MCF 10A (cell line): ENCODE measurements at regions not wholly inside any gene's neighbourhood (a gene's known extent, or its start where the extent isn't known, plus 50 kb on each side); places are given as distances from the start of the nearest gene placed in this dataset.

Source experiments
- BruUV-seq: library from RNA; stranded (reverse); fragments of 400-500 nt; replicated peaks from 2 replicates; lab custom pipeline; 2021; lab: Mats Ljungman, UMichigan
- CTCF ChIA-PET: fragments of 300-600 bp; sonication (Branson Sonifier 250); formaldehyde crosslinking; extraction: SDS; loops from one replicate; lab custom pipeline; 2021; ENCODE audit warnings: antibody characterized with exemption, inconsistent platforms; lab: Yijun Ruan, JAX
- POLR2A ChIA-PET: fragments of 300-600, 350-650 bp; sonication (Branson Sonifier 250); formaldehyde crosslinking; extraction: SDS; loops from one replicate; lab custom pipeline; 2020; ENCODE audit warnings: antibody characterized with exemption, inconsistent platforms; lab: Yijun Ruan, JAX
- DNase-seq: peaks from one replicate; pipeline ENCODE4 v3.0.0-alpha.2; 2018; ENCODE audit not compliant: unreplicated experiment
- H3K27ac Mint-ChIP-seq: one replicate; pipeline ENCODE4 v1.8.0; 2022; ENCODE audit warnings: mild to moderate bottlenecking, low read depth, mixed read lengths; ENCODE audit not compliant: unreplicated experiment
- H3K27me3 Mint-ChIP-seq: one replicate; pipeline ENCODE4 v1.8.0; 2022; ENCODE audit warnings: mixed read lengths; ENCODE audit not compliant: insufficient read depth, unreplicated experiment
- H3K36me3 Mint-ChIP-seq: one replicate; pipeline ENCODE4 v1.8.0; 2022; ENCODE audit warnings: mild to moderate bottlenecking, moderate library complexity, mixed read lengths; ENCODE audit not compliant: insufficient read depth, unreplicated experiment
- H3K4me1 Mint-ChIP-seq: one replicate; pipeline ENCODE4 v1.8.0; 2022; ENCODE audit warnings: mixed read lengths; ENCODE audit not compliant: insufficient read depth, unreplicated experiment
- H3K4me3 Mint-ChIP-seq: one replicate; pipeline ENCODE4 v1.8.0; 2022; ENCODE audit warnings: mild to moderate bottlenecking, moderate library complexity, mixed read lengths; ENCODE audit not compliant: unreplicated experiment
- H3K9me3 Mint-ChIP-seq: one replicate; pipeline ENCODE4 v1.8.0; 2022; ENCODE audit warnings: mixed read lengths; ENCODE audit not compliant: unreplicated experiment
- intact Hi-C: fragments of 100-400 bp; cut with micrococcal nuclease; formaldehyde crosslinking; loops from 2 replicates; pipeline ENCODE4 v1.14.1; 2022
- TF ChIP-seq, protein P1 (sequence below): fragments of 200-600 bp; IDR thresholded peaks from one replicate; pipeline ENCODE4 v1.8.0; 2022; ENCODE audit warnings: antibody characterized with exemption, mild to moderate bottlenecking; ENCODE audit not compliant: unreplicated experiment

DNA sequence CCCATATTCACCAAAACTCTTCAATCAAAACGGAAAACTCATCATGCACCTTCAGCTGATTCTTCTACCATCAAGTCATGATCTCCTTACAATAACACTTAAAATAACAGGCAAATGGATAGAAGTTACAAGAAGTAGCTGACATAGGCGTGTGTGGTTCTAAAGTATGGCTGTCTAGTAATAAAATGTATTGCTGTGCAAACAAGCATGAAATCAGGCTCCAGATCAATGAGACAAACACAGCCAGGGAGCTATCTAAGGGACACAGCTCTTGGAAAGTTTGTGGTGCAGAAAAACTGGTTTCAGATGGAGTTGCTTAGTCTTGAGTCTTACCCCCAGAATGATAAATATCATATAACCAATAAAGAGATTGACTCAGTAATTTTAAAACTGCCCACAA, 434.8 kb upstream of the NOX3 start:
- Mint-ChIP-seq H3K27me3 (no peaks in the 10 kb centered on the region), H3K27ac (no peak overlapping the region), H3K36me3 (no peaks in the 10 kb centered on the region), H3K4me3 (no peak overlapping the region), H3K4me1 (no peaks in the 10 kb centered on the region), H3K9me3 (no peaks in the 10 kb centered on the region)
- intact Hi-C loops, result no loop called here
- no peak for DNase-seq
- TF ChIP-seq, protein P1, sequence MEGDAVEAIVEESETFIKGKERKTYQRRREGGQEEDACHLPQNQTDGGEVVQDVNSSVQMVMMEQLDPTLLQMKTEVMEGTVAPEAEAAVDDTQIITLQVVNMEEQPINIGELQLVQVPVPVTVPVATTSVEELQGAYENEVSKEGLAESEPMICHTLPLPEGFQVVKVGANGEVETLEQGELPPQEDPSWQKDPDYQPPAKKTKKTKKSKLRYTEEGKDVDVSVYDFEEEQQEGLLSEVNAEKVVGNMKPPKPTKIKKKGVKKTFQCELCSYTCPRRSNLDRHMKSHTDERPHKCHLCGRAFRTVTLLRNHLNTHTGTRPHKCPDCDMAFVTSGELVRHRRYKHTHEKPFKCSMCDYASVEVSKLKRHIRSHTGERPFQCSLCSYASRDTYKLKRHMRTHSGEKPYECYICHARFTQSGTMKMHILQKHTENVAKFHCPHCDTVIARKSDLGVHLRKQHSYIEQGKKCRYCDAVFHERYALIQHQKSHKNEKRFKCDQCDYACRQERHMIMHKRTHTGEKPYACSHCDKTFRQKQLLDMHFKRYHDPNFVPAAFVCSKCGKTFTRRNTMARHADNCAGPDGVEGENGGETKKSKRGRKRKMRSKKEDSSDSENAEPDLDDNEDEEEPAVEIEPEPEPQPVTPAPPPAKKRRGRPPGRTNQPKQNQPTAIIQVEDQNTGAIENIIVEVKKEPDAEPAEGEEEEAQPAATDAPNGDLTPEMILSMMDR, result no peak
- CTCF ChIA-PET, result no interaction called here
- no TSS peak for BruUV-seq
- POLR2A ChIA-PET, result interaction anchor here (0.6 kb wide), 1 partner anchor 60 kb away, joined by 3 read pairs; no protein-coding TSS in a partner anchor

GRCh38 chr6:155889410-155889809, 433.8 kb upstream of the NOX3 start:
- Mint-ChIP-seq H3K9me3 (no peaks in the 10 kb centered on the region), H3K27ac (no peak overlapping the region), H3K4me3 (no peak overlapping the region), H3K27me3 (no peaks in the 10 kb centered on the region), H3K4me1 (no peaks in the 10 kb centered on the region), H3K36me3 (no peaks in the 10 kb centered on the region)
- TF ChIP-seq, protein P1, result no peak
- BruUV-seq, result no TSS peak
- ChIA-PET CTCF (interaction anchor here (0.6 kb wide), 1 partner anchor 276 kb away, joined by 3 read pairs; no protein-coding TSS in a partner anchor), POLR2A (no interaction called here)
- DNase-seq, result no peak
- intact Hi-C loops, result no loop called here

DNA sequence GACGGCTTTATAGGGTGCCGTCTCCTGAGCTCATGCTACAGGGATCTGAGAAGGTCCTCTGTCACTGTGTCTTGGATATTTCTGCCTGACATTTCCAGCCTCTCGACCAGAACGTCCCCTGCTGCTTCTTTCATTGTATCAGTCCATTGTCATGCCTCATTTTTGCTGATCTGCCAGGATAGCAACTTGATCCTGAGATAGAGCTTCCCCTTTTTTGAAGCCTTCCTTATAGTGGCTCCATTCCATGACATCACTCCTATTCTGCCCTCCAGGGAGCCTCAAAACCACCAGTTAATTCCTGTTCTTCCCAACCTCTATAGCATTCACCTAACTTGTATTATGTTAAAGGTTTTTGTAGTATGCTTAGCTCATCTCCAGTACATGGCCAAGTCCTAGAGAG, 431.8 kb upstream of the NOX3 start:
- TF ChIP-seq, protein P1, result no peak
- H3K9me3 Mint-ChIP-seq, result no peaks in the 10 kb centered on the region
- H3K27me3 Mint-ChIP-seq, result no peaks in the 10 kb centered on the region
- no peaks in the 10 kb centered on the region for H3K4me1 Mint-ChIP-seq
- no peak overlapping the region for H3K27ac Mint-ChIP-seq
- no TSS peak for BruUV-seq
- no peak for DNase-seq
- H3K4me3 Mint-ChIP-seq, result no peak overlapping the region
- ChIA-PET POLR2A (interaction anchor here (1.1 kb wide), 1 partner anchor 36 kb away, joined by 3 read pairs; no protein-coding TSS in a partner anchor), CTCF (no interaction called here)
- intact Hi-C loops, result no loop called here
- H3K36me3 Mint-ChIP-seq, result no peaks in the 10 kb centered on the region

DNA sequence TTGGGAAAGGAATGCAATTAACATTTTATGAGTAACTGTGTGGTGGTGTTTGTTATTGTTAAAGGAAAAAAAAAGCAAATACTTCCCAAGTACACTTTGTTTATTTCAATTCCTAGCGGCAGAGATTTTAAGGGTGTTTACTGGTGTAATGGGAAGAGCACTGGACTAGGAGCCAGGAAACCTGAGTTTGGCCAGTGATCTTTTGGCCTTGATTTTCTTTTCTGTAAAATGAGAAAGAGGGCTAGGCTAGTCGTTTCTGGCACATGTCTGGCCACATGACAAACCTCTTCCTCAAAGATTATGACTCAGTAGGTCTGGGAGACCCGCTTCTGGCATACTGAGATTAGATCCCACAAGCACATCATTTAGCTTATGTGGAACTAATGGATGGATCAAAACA, 428.1 kb upstream of the NOX3 start:
- no peaks in the 10 kb centered on the region for H3K27me3 Mint-ChIP-seq
- no peak overlapping the region for H3K27ac Mint-ChIP-seq
- CTCF ChIA-PET, result interaction anchor here (0.9 kb wide), 1 partner anchor 9 kb away, joined by 3 read pairs; no protein-coding TSS in a partner anchor
- POLR2A ChIA-PET, result interaction anchor here (0.6 to 0.7 kb wide), 2 partner anchors 12 to 1065 kb away, joined by 3 read pairs; no protein-coding TSS in a partner anchor
- H3K9me3 Mint-ChIP-seq, result no peaks in the 10 kb centered on the region
- intact Hi-C loops, result no loop called here
- H3K4me3 Mint-ChIP-seq, result no peak overlapping the region
- DNase-seq, result peak; percentile 9
- TF ChIP-seq, protein P1, result no peak
- peaks cover 5% of the 10 kb centered on the region for H3K4me1 Mint-ChIP-seq
- no TSS peak for BruUV-seq
- no peaks in the 10 kb centered on the region for H3K36me3 Mint-ChIP-seq
